ENCODE measurements at regions not wholly inside any gene's neighbourhood (a gene's known extent, or its start where the extent isn't known, plus 50 kb on each side); places are given as distances from the start of the nearest gene placed in this dataset.

- no peak overlapping the region for H3K18ac ChIP-seq (ENCODE audit: extremely low read depth, low read length)
- H3K9ac ChIP-seq (replicated peaks in 1 of 4; ENCODE audit: extremely low read depth in 1 of 4, low read depth in 3 of 4, low read length in 3 of 4): no peak overlapping the region
- no peak for DNase-seq (ENCODE audit: low read depth in 1 of 2, low spot score in 2 of 2)
- H3K14ac ChIP-seq (ENCODE audit: insufficient read length): no peak overlapping the region
- ChIA-PET POLR2A (ENCODE audit: partially characterized antibody) (no interaction called here), CTCF (ENCODE audit: partially characterized antibody) (interaction anchor here (1.6 to 1.8 kb wide), 2 partner anchors 84 to 85 kb away, joined by 4 to 6 read pairs; no protein-coding TSS in a partner anchor)
- 0 out of 2 replicates have a peak, but pooled peaks cover 1% of the 10 kb centered on the region for H3K23me2 ChIP-seq (ENCODE audit: low read depth, low read length)
- H2AFZ ChIP-seq (ENCODE audit: low read length): no peak overlapping the region
- H4K91ac ChIP-seq (replicated peaks; ENCODE audit: insufficient read length, low read length): no peak overlapping the region
- H3K4me3 ChIP-seq (ENCODE audit: extremely low read depth in 1 of 4, insufficient read depth in 2 of 4, low read depth in 3 of 4, low read length in 4 of 4): no peak overlapping the region
- no peak overlapping the region for H2BK20ac ChIP-seq (ENCODE audit: low read length)
- H2BK15ac ChIP-seq (ENCODE audit: low read length): no peak overlapping the region
- H3K4me2 ChIP-seq (ENCODE audit: insufficient read depth in 1 of 2, low read depth in 2 of 2, low read length in 2 of 2): no peak overlapping the region
- no peak overlapping the region for H2BK5ac ChIP-seq (ENCODE audit: low read depth, low read length)
- no peak overlapping the region for H2BK120ac ChIP-seq (replicated peaks; ENCODE audit: low read depth, low read length)
- TF ChIP-seq SP2 (IDR thresholded peaks at IDR 0.05; ENCODE audit: low read length) (no peak), MAFK (IDR thresholded peaks at IDR 0.05; ENCODE audit: low read depth, low read length) (no peak), SIN3A (conservative IDR thresholded peaks at IDR 0.05 in 1 of 2, IDR thresholded peaks at IDR 0.05 in 1 of 2; ENCODE audit: low read depth in 1 of 2, low read length in 2 of 2) (no peak), EGR1 (IDR thresholded peaks at IDR 0.05; ENCODE audit: borderline replicate concordance, low read depth, low read length) (no peak), JUND (IDR thresholded peaks at IDR 0.05; ENCODE audit: low read length) (no peak), HDAC2 (IDR thresholded peaks at IDR 0.05; ENCODE audit: borderline replicate concordance in 1 of 2, low read depth in 2 of 2, low read length in 2 of 2) (no peak), ASH2L (IDR thresholded peaks at IDR 0.05; ENCODE audit: low read length) (no peak), TBP (IDR thresholded peaks at IDR 0.05; ENCODE audit: low read depth, low read length) (no peak)
- no peak for FAIRE-seq
- no peaks in the 10 kb centered on the region for H3K79me2 ChIP-seq (ENCODE audit: control insufficient read depth in 1 of 2, insufficient read depth in 2 of 2, low read length in 2 of 2)
- no peak overlapping the region for H4K5ac ChIP-seq (ENCODE audit: insufficient read length, low read depth, low read length)
- no peak overlapping the region for H2BK12ac ChIP-seq (ENCODE audit: low read depth, low read length)
- H4K8ac ChIP-seq (ENCODE audit: extremely low read depth, insufficient read depth, low read length): no peak overlapping the region
- H3K4ac ChIP-seq (replicated peaks; ENCODE audit: insufficient read length, low read depth, low read length): no peak overlapping the region
- H3K23ac ChIP-seq (ENCODE audit: insufficient read length): no peak overlapping the region
- no peaks in the 10 kb centered on the region for H3K36me3 ChIP-seq (ENCODE audit: control insufficient read depth in 2 of 4, insufficient read depth in 4 of 4, low read length in 3 of 4)
- H3K79me1 ChIP-seq (ENCODE audit: low read depth, low read length): no peaks in the 10 kb centered on the region
- 93% methylated on average over 3 of the region's 3 CpGs; no CpG with 5 or more reads in 1 of the 2 experiments for WGBS, 2 experiments (ENCODE audit: extremely low coverage in 1 of 2, insufficient coverage in 1 of 2, insufficient read length in 1 of 2, insufficient replicate concordance in 2 of 2, low coverage in 1 of 2, low lambda C conversion rate in 2 of 2, missing lambda C conversion rate in 1 of 2)
- no peak overlapping the region for H3K56ac ChIP-seq (replicated peaks; ENCODE audit: insufficient read length, low read depth, low read length)
- H3K4me1 ChIP-seq (replicated peaks in 1 of 4; ENCODE audit: control insufficient read depth in 3 of 4, insufficient read depth in 4 of 4, low read length in 3 of 4): no peaks in the 10 kb centered on the region
- H2AK5ac ChIP-seq (ENCODE audit: low read depth, low read length): no peak overlapping the region
- H3K9me3 ChIP-seq (ENCODE audit: insufficient read depth in 2 of 2, low read depth in 1 of 2, low read length in 1 of 2): no peaks in the 10 kb centered on the region
- no peaks in the 10 kb centered on the region for H3K27me3 ChIP-seq (replicated peaks in 1 of 4; ENCODE audit: control insufficient read depth in 3 of 4, extremely low read depth in 1 of 4, insufficient read depth in 3 of 4, low read length in 3 of 4)
- no peak overlapping the region for H3K27ac ChIP-seq (ENCODE audit: low read depth, low read length)
- H4K20me1 ChIP-seq (replicated peaks in 1 of 2; ENCODE audit: control insufficient read depth in 1 of 2, insufficient read depth in 2 of 2, low read length in 2 of 2): no peaks in the 10 kb centered on the region
Measured at GRCh38 chr6:79784395-79784753, 153.2 kb downstream of the SH3BGRL2 start.

Data from H1 (cell line).